ENCODE measurements at regions not wholly inside any gene's neighbourhood (a gene's known extent, or its start where the extent isn't known, plus 50 kb on each side); places are given as distances from the start of the nearest gene placed in this dataset.

DNA sequence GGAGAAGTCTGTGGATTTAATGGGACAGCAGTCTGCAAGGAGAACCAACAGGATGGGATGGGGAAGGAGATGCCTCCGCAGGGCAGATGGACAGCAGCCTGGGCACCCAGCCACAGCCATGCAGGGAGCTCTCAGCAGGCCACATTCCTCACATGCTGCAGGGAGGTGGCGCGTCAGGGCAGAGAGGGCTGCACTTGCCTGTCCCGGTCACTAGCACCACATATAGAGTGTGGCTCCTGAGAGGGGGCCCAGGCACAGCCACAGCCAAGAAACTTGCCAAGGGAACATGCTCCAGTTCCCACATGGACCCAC lies 86.8 kb upstream of the ZMIZ1 start:
- no peak for DNase-seq

- no peak for DNase-seq
Measured at GRCh38 chr10:78982726-78983125, 86.0 kb upstream of the ZMIZ1 start.

GRCh38 chr10:78983608-78984007 lies 85.2 kb upstream of the ZMIZ1 start:
- DNase-seq: no peak

GRCh38 chr10:78985973-78986818 lies 82.6 kb upstream of the ZMIZ1 start:
- DNase-seq: no peak

DNA sequence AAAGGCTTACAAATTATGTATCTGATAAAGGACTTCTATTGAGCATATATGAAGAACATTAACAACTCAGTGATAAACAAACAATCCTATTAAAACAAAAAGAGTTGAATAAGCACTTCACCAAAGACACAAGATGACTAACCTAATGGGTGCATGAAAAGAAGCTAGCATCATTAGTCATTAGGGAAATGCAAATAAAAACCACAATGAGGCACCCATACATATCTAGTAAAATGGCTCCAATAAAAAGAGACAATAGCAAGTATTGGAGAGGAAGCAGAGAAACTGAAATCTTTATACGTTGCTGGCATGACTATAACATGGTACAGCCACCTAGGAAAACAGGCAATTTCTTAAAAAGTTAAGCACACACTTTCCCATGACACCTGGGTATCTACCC lies 77.6 kb upstream of the ZMIZ1 start:
- no peak for DNase-seq

DNA sequence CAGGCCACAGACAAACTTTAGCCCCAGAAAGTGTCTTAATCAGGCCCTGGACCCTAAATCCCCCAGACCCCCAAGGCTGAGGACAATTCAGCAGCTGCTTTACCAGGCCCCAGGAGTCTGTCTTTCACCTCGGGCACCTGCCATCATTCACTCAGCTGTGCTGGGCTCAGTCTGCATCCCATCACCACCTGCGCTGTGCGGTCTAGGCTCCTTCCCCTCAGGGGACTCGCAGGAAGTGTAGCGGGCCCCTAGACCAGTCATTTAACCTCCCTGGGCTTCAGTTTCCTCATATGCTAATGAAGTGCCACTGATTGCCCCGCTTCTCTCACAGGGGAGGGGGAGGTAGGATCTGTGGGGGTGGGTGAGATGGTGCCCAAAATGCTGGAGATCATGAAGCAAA lies 76.4 kb upstream of the ZMIZ1 start:
- no peak for DNase-seq

DNA sequence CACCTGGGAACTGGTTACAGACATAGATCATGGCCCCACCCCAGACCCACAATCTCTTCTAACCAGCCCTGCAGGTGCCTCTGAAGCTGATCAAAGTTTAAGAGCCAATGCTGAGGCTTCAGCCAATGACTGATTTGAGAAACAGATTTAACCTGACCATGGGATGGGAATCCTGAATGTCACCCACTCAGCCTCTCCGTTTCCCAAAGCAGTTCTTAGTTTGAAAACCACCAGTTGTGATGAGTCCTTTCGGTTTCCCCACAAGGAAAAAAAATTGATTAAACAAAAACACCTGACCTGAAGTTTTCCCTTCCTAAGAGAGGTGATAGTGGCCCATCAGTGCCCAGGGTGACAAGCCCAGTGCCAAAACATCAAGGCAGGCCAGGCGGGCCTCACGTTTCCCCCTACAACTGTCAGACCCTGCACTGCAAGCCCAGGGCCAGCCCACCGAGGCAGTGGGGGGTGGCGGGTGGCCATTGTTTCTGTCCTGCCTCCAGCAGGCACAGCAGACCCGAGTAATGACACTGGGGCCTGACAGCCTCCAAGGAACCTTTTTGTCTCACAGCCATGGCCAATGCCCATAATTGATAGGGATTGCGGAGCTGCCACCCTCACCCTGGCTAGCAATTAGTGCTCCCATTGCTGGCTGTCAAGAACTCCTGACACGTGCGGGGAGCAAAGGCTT lies 75.4 kb upstream of the ZMIZ1 start:
- no peak for DNase-seq

DNA sequence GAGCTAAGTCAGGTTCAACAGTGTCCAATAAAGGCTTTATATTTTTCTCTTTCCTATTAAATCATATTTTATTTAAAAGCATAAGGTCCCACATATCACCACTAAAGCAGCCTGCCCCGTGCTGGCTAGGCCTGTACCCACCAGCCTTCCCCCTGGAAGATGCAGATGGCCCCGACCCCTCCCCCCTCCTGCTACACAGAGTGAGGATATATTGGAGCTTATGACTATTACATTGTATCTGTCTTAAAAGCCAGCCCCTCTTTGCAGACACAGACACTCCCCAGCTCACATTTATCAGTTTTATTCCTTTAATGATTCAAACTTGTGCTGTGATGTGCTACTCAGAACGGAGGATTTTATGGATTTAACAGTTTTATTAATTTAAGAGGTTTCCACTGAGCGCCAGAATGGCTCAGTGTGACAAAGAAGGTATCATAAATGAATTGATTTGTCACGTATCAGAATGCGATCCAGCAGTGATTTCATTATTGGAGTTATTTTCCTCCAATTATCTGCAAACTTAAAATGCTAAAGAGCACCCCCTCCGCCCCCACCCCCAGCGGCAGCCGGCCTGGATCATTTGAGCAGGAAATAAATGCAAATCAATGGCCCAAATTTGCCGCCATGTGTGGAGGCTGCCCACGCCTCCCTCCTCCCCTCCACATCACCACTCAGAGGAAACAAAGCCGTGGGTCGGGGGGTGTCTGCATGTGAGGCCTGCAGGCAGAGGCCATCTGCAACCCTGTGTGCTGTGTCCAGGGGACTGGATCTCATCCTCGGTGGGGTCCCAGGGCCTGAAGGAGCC lies 72.6 kb upstream of the ZMIZ1 start:
- DNase-seq: no peak

DNA sequence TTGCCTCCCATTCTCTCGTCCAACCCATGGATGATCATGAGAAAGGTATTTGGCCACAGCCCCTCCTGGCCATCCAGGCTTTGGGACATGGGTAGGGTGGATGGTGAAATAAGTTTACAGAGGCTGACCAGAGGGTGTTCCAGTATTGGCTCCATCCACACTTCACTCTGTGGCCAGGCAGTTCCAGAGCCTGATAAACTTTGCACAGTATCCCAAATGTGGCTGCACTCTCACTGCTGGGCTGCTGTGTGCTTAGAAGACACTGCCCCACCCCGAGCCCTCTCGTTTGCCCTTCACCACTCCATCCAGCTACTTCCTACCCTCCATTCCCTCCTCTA lies 72.0 kb upstream of the ZMIZ1 start:
- DNase-seq: no peak

DNA sequence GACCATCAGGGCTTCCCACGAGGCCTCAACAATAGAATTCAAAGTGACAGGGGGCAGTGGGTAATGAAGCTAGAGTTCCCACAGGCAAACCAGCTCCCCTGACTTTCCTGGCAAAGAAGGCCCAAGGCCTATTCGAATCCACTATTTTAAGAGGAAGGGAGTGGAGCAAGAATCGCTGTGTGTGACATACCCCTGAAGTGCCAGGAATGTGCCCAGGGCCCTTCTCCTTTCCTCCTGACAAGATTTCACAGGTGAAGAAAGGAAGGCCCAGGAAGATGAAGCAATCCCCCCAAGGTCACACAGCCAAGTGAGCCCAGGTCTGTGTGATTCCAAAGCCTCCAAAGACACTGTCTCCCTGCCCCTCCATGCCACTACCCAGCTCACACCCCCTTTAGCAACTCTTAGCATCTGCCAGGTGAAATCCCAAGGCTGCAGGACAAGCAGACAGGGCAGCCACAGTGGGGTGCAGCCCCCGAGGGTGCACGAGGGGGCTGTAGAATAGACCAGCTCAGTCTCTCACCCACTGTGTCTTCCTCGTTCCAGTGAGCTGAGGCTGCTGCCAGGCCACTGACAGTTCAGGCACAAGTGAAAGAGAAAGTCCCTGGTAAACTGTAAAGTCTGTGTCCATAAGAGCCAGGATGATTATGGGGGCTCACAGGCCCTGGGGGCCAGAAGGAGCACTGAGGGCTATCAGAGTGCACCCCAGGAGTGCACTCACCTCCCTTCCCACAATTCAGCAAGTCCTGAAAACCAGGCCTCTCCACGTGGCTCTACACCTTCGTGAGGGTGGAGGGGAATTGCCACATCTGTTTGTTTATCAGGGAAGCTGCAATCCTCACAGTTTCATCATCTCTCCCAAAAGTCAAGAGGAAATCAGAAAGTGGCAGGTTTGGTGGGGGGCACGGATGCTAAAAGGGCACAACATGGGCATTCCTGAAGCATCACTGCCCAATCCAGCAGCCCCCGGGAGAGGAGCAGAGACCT lies 70.8 kb upstream of the ZMIZ1 start:
- no peak for DNase-seq

DNA sequence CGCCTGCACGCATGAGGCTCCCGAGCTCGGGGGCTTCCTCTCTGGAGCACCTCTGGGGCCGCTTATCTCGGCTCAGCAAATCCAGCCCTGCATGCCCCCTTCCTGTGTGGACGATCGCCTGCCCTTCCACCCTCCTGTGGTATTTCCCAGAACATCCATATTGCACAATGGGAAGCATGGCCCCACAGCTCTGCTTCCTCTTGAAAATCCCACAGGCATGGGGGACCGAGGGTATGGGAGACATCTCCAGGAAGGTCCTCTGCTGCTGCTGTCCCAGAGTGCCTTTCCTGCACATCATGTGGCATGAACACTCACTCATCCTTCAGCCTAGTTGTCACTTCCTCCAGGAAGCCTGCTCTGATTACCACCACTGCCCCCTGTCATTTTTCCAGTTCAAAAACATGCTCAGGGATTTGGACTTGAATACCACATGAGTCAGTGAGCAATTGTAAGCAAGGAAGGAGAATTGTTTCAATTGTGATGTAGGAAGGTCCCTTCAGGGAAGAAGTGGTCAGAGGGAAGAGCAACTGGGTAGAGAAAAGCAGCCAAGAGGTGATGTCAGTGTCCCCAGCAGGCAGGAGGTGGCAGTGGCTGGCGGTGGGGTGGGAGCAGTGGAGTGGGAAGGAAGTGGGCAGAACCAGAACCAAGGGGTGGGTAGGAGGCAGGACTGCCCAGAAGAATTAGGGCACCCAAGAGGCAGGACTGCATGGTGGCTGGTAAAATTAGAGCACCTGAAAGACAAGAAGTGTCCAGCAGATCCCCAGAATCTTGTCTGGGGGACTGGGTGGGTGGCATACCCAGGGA lies 67.5 kb upstream of the ZMIZ1 start:
- peak; percentile 73 for DNase-seq

- DNase-seq: no peak
Measured at GRCh38 chr10:79002336-79002735, 66.4 kb upstream of the ZMIZ1 start.

DNA sequence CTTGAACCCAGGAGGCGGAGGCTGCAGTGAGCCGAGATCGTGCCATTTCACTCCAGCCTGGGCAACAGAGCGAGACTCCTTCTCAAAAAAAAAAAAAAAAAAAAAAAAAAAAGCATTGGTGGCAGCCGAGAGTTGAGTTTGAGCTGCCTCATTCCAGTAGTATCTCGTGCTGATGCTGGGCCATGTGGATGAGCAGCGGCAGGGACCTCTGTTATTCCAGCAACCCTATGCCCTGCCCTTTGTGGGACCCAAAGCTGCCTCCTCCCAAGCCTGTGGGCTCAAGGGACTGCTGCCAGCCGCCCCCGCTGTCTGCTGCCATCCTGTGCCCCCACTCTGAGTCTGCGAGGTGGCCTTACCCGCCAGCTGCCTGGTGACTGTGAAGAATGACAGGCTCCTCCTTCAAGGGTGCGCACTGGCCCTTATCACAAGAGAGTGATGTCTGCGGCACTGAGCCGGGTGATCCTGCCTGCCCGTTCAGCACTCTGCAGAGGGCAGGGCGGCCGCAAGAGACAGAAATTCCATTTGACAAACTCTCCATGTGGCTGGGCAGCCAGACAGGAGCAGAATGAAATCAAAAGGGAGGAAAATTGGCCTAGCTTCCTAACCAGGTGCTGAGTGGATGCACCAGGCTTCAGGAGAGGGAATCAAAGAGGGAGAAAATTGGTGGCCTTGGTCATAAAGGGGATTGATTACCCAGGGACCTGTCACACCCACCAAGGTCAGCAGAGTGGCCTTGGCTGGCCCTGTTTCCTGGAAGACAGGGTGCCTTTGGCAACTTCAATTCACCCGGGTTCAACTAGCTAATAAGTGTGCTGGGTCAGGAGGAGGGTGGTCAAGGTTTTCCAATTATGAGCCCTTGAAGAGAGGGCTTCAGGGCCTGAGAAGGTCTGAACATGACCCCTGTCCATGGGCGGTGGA lies 65.3 kb upstream of the ZMIZ1 start:
- DNase-seq: no peak

GRCh38 chr10:79004311-79004710 lies 64.5 kb upstream of the ZMIZ1 start:
- DNase-seq: no peak

DNA sequence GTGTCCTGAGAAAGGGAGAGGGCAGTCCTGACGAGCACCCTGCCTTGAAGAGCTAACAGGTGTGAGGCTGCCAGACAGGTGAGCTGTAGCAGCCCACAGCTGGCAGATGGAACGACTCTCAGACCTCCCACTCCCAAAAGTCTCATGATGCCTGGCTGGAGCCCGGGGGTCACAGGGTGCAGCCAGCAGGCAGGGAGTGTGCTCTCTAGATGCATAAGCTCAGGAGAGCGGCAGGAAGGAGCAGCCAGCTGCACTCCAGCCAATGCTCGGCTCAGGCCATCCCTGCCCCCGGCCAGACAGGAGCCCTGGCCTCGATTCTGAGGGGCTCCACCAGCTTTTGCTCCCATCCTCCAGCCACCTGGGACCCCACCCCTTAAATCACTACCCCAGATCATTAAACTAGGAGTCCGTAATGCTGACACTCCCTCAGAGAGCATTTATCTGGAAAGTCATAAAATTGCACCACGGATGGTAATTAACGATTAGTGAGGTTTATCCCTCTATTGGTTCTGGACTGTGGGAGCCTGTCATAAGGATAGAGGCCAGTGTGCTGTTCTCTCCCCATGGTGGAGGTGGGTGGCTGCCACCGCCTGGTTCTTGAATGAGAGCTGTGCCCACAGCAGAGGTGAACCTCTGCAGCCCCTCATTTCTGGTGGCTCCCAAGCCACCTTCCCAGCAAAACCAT lies 63.5 kb upstream of the ZMIZ1 start:
- DNase-seq: no peak

DNA sequence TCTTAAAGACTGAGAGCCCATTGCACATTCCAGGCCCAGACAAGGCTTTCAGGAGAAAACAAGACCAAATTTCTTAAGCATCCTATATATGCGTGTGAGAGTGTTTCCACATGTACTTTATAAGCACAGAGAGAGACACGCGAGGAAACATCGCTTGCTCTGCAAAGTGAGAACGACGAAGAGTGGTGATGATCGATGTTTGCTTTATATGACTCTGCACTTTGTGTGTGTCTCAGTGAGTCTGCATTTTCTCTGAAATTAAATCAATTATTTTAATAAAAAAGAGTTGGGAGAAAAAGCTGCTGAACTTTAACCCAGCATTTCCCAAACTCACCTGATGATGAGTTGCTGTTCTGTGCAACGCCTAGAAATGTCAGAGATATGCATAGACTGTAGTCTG lies 61.7 kb upstream of the ZMIZ1 start:
- DNase-seq: no peak

DNA sequence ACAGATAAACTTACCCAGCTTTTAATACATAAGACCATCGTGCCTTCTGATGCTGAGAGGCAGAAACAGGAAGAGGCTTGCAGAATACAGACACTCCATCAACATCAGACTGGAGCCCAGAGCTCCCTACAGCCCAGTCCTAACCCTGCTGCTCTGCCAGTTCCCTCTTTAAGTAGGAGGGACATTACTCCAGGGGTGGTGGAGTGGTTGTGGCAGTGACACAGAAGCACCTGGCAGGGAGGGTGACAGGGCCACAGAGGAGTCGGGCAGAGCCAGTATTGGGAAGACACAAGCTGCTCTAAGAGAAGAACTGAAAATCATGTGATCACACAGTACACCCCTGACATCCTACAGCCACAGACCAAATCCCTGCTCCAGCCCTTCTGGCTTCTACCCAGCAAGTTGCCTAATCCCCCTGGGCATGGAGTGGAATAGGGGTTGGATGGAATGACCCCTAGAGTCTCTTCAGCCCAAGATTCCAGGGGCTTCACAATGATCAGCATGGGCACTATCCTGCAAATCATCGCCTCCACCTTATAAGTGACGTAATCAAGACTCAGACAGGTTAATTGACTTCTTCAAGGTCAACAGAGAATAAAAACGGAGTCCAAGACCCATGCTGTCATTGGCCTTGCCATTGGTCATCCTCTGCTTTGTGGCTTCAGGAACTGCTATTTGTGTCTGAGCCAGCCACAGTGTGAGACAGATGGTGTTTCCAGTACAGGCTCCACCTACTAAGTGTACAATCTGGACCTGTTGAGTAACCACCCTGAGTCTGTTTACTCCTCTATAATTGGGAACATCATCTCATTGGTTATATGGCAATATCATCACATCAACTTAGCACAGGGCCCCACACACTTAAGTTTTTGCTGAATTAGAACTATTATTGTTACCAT lies 61.1 kb upstream of the ZMIZ1 start:
- DNase-seq: peak; percentile 72

DNA sequence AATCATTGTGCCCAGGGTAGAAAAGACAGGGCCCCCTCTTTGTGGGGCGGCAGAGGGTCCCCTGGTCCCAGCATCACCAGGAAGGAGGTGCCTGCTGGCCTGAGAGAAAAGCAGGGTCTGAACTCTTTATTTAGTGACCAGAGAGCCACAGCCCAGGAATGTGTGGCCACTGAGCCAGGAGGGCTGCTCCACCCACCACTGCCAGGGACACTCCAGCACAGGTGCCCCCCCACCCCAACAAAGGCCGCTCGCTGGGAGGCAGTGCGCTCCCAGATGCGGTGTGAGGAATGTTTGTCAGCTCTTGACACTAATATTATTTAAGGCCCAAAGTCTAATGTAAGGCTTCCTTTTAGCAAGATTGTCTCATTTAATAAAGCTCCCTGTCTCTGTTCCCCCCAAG lies 59.6 kb upstream of the ZMIZ1 start:
- DNase-seq: no peak

- DNase-seq: no peak
Measured at GRCh38 chr10:79012567-79012966, 56.2 kb upstream of the ZMIZ1 start.
